ENCODE measurements at regions not wholly inside any gene's neighbourhood (a gene's known extent, or its start where the extent isn't known, plus 50 kb on each side); places are given as distances from the start of the nearest gene placed in this dataset.
"Not testable (repeated sequence)": the region's sequence is repeated elsewhere in the genome, so short reads cannot be mapped to it uniquely, and the experiment has no call there.

GRCh38 chr2:125630377-125630776, 1025.6 kb upstream of the GYPC start:
- DNase-seq (ENCODE audit: low spot score) = no peak

DNA sequence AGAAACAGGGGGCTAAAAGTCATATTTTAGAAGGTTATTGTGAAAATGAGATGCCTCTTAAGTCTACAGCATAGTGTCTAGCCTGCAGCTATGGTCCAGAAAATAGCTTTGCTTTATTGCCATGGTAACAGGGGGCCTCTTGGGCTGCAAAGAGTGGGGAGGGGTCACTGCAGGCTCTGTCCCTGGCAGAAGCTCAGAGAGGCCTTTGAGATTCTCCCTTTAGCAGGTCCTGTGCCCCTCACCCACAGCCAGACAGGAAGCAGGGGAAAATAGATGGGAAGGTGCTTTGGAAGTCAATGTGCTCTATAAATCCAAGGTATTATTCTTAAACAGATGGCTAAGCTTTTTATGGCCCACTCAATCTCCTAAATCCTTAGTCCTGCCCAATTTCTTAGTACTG, 1021.3 kb upstream of the GYPC start:
- DNase-seq (ENCODE audit: low spot score) = no peak

DNA sequence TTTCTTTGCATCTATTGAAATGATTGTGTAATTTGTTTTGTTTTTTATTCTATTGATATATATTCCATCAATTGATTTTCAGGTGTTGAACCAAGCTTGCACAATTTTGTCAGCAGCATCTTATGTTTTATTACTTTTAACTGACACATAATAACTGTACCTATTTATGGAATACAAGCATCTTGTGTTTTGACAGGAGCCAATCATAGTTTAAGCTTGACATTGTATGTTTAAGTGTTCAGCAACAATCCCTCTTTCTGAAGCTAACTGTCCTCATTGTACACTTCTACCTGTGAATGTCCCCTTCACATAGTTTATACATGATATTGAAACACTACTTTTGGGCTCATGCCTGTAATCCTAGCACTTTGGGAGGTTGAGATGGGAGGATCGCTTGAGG, 1017.6 kb upstream of the GYPC start:
- DNase-seq (ENCODE audit: low spot score) = no peak

DNA sequence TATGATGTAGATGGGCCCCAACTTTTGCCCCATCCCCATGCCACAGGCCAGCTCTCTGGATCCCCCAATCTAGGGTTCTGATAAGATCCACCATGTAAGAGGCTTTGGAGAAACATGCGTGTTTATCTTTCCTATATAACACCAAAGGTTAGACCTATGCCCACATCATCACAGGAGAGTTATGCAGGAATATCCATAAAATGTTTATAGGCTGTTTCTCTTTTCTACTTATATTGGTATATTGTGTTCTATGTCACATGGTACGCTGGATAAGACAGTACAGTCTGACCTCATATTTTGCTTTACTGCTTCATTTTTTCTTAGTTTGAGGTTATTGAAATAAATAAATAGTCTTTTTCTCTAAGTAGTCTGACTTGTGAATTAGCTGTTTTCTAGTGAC, 1013.9 kb upstream of the GYPC start:
- DNase-seq (ENCODE audit: low spot score) = no peak

GRCh38 chr2:125643128-125643527, 1012.8 kb upstream of the GYPC start:
- DNase-seq (ENCODE audit: low spot score) = no peak

GRCh38 chr2:125643585-125643984, 1012.4 kb upstream of the GYPC start:
- DNase-seq (ENCODE audit: low spot score) = no peak

DNA sequence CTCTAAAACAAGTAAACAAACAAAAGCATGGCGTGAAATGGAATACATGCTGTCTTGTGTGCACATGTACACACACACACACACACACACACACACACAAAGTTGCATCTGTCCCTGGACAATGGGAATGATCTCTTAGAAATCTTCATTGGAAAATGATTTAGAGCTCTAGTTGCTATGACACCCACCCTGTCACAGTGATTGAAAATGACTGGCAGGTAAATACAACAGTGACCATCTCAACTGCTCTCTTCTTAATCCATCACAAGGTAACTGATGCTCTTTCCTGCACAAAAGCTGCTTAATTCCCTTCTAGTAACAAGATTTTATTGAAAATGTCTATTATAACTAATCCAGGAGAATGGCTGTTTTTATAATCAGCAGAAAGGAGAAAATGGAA, 1011.7 kb upstream of the GYPC start:
- no peak for DNase-seq (ENCODE audit: low spot score)

- no peak for DNase-seq (ENCODE audit: low spot score)
Measured at GRCh38 chr2:125652280-125652679, 1003.7 kb upstream of the GYPC start.

DNA sequence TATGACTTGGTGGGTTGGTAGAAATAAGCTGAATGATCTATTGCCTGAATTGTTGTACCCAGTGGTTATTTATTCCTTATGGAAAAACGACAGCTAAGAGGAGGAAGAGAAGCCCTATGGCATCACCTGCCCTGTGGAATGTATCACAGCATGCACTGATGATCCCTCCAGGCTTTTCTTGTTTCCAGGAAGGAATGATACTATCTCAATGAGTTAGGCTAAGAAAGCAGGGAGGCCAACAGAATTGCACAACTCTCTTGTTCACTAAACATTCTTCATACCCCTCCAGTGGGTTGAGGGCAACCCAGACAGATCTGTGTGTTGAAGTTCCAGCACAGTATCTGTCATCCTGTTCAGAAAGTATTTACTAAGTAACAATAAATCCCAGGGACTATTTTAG, 1001.7 kb upstream of the GYPC start:
- DNase-seq (ENCODE audit: low spot score) = no peak

DNA sequence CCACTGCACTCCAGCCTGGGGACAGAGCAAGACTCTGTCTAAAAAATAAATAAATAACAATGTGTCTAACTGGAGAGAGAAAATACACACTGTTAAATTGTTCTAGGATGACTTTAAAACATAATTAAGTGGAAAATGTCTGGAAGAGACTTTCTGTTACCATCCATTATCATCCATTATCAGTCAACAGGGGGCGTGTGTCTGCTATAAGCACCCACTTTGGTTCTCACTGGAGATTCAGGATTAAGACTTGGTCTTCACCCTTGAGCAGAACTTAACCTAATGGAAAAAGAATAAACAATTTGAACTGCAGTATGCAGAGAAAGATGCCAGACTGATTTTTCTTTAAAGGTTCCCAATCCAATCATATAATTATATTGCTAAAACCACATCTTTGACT, 999.8 kb upstream of the GYPC start:
- DNase-seq (ENCODE audit: low spot score) = no peak

DNA sequence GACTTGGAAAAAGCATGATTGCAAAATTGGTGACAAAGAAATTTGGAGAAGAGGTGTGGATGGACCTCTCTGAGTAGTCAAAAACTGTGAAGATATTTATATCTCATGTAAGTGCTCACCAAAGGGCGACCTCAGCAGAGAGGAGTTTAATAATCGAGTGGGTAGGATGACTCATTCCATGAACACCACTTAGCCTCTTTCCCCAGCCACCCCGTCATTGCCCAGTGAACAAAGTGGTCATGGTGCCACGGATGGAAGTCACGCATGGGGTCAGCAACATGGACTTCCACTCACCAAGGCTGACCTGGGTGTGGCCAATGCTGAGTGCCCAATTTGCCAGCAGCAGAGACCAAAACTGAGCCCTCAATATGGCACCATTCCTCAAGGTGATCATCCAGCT, 997.4 kb upstream of the GYPC start:
- DNase-seq (ENCODE audit: low spot score) = no peak

GRCh38 chr2:125660369-125660768, 995.6 kb upstream of the GYPC start:
- DNase-seq (ENCODE audit: low spot score) = not testable (repeated sequence)

DNA sequence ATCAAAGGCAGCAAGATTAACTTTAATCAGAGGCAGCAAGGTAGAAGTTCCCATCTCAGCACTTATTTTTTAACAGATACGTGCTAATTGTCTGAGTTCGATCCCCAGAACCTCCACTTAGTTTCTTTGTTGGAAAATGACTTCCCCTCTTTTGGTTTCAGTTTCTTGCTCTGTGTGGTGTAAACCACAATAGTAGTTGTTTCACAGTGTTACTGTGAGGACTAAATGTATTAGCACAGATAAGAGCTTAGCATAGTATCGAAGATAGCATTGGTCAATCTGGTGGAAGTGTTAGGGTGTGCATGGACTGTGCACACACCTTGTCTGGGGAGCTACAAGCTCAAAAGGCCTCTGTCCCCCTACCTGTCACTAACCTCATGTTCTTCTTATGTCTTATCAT, 988.3 kb upstream of the GYPC start:
- no peak for DNase-seq (ENCODE audit: low spot score)

DNA sequence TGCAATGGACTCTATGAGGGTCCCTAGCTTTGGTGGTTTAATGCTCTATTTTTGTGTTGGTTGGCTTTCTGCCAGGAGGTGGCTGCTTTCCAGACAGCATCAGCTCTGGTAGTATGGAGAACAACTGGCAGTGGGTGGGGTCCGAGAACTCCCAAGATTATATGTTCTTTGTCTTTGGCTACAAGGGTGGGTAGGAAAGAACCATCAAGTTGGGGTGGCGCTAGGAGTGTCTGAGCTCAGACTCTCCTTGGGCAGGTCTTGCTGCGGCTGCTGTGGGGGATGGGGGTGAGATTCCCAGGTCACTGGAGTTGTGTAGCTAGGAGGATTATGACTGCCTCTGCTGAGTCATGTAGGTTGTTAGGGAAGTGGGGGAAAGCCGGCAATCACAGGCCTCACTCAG, 976.1 kb upstream of the GYPC start:
- DNase-seq (ENCODE audit: low spot score) = no peak

- DNase-seq (ENCODE audit: low spot score) = no peak
Measured at GRCh38 chr2:125680809-125681208, 975.1 kb upstream of the GYPC start.

DNA sequence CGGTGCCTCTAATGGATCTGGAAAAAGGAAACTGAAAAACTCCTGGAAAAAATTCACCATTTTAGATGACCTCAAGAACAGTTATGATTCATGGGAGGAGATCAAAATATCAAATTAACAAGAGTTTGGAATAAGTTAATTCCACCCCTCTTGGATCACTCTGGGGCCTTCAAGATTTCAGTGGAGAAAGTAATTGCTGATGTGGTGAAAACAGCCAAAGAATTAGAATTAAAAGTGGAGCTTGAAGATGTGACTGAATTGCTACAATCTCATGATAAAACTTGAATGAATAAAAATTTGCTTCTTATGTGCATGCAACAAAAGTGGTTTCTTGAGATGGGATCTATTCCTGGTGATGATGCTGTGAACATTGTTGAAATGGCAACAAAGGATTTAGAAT, 974.4 kb upstream of the GYPC start:
- no peak for DNase-seq (ENCODE audit: low spot score)

GRCh38 chr2:125681976-125682805, 973.8 kb upstream of the GYPC start:
- DNase-seq (ENCODE audit: low spot score) = no peak

GRCh38 chr2:125684256-125684655, 971.7 kb upstream of the GYPC start:
- DNase-seq (ENCODE audit: low spot score) = no peak

GRCh38 chr2:125684932-125685331, 971.0 kb upstream of the GYPC start:
- no peak for DNase-seq (ENCODE audit: low spot score)

DNA sequence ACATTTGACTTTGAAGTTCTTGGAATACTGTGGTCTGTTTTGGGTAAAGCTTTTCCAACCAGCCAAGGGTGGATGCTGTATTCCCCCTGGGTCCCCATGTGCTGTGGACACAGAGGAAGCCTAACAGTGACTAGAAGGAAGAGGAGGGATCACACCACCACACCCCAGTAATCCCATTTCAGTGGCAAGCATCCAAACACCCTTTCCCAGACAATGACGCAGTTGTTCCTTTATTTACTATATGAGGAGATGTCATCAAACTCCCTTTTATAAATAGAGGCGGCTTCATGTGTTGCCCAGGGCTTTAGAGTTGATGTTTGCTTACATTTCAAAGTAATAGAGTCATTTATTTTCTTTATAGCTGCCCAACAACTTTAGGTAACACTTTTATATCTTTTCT, 959.4 kb upstream of the GYPC start:
- no peak for DNase-seq (ENCODE audit: low spot score)

- no peak for DNase-seq (ENCODE audit: low spot score)
Measured at GRCh38 chr2:125698280-125698679, 957.7 kb upstream of the GYPC start.

GRCh38 chr2:125701070-125701469, 954.9 kb upstream of the GYPC start:
- DNase-seq (ENCODE audit: low spot score) = no peak

GRCh38 chr2:125707611-125708010, 948.3 kb upstream of the GYPC start:
- no peak for DNase-seq (ENCODE audit: low spot score)

DNA sequence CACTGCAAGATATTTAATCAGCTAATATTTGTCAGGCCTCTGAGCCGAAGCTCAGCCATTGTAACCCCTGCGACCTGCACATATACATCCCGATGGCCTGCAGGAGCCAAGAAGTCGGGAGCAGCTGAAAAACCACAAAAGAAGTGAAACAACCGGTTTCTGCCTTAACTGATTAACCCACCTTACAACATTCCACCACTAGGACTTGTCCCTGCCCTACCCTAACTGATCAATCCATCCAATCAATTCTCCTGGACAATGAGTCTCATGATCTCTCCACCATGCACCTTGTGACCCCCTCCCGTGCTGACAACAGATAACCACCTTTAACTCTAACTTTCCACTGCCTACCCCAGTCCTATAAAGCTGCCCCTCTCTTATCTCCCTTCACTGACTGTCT, 945.4 kb upstream of the GYPC start:
- DNase-seq (ENCODE audit: low spot score) = no peak
